Hepatocyte (in vitro differentiated cells): ENCODE measurements at regions not wholly inside any gene's neighbourhood (a gene's known extent, or its start where the extent isn't known, plus 50 kb on each side); places are given as distances from the start of the nearest gene placed in this dataset.

Experiments
- DNase-seq: peaks from one replicate; pipeline ENCODE4 v3.0.0-alpha.2; 2016; ENCODE audit warnings: low spot score
- H2AFZ ChIP-seq: fragments of 200-600 bp; sonication (generic); 2 replicates; pipeline ENCODE4 v1.6.0; 2016; ENCODE audit warnings: antibody characterized with exemption, mild to moderate bottlenecking
- H3K27ac ChIP-seq: fragments of 200-600 bp; sonication (generic); 2 replicates; pipeline ENCODE4 v1.5.1; 2016; ENCODE audit warnings: mild to moderate bottlenecking
- H3K27me3 ChIP-seq: fragments of 200-600 bp; sonication (generic); 2 replicates; pipeline ENCODE4 v1.6.1; 2016
- H3K36me3 ChIP-seq: fragments of 200-600 bp; sonication (generic); replicated peaks from 2 replicates; pipeline ENCODE4 v1.5.1; 2016; ENCODE audit warnings: low read depth; ENCODE audit not compliant: insufficient read depth
- H3K4me1 ChIP-seq: fragments of 200-600 bp; sonication (generic); 2 replicates; pipeline ENCODE4 v1.5.1; 2016; ENCODE audit warnings: mild to moderate bottlenecking, moderate library complexity; ENCODE audit not compliant: insufficient read depth
- H3K4me2 ChIP-seq: fragments of 200-600 bp; sonication (generic); 2 replicates; pipeline ENCODE4 v1.6.0; 2016
- H3K4me3 ChIP-seq: fragments of 200-600 bp; sonication (generic); 2 replicates; pipeline ENCODE4 v1.5.1; 2016; ENCODE audit warnings: mild to moderate bottlenecking
- H3K79me2 ChIP-seq: fragments of 200-600 bp; sonication (generic); 2 replicates; pipeline ENCODE4 v1.6.0; 2017; ENCODE audit warnings: mild to moderate bottlenecking
- H3K9me2 ChIP-seq: fragments of 200-600 bp; sonication (generic); replicated peaks from 2 replicates; pipeline ENCODE4 v1.6.0; 2017; ENCODE audit warnings: mild to moderate bottlenecking; ENCODE audit not compliant: insufficient read depth
- H3K9me3 ChIP-seq: fragments of 200-600 bp; sonication (generic); 2 replicates; pipeline ENCODE4 v1.5.1; 2016; ENCODE audit warnings: low read depth, mild to moderate bottlenecking
- H4K20me1 ChIP-seq: fragments of 200-600 bp; sonication (generic); 2 replicates; pipeline ENCODE4 v1.6.0; 2016; ENCODE audit warnings: mild to moderate bottlenecking; ENCODE audit not compliant: insufficient read depth, poor library complexity, severe bottlenecking
- CTCF ChIP-seq: fragments of 200-600 bp; sonication (generic); IDR thresholded peaks from 2 replicates; pipeline ENCODE4 v1.5.1; 2016; ENCODE audit warnings: antibody characterized with exemption, mild to moderate bottlenecking; ENCODE audit not compliant: poor library complexity
- EZH2 ChIP-seq: fragments of 200-600 bp; sonication (generic); IDR thresholded peaks from 2 replicates; pipeline ENCODE4 v1.6.1; 2016; ENCODE audit warnings: antibody characterized with exemption, mild to moderate bottlenecking, borderline replicate concordance
- EZH2phosphoT487 ChIP-seq: fragments of 200-600 bp; sonication (generic); IDR thresholded peaks from one replicate; pipeline ENCODE4 v1.6.1; 2018; ENCODE audit warnings: antibody characterized with exemption, mild to moderate bottlenecking, low read depth, moderate library complexity; ENCODE audit not compliant: unreplicated experiment, severe bottlenecking
- WGBS: methylation state at CpG from one replicate; pipeline ENCODE4 v1.1.6; 2016; ENCODE audit warnings: low lambda C conversion rate; ENCODE audit errors: missing lambda C conversion rate; 5-methylcytosine and 5-hydroxymethylcytosine counted together

DNA sequence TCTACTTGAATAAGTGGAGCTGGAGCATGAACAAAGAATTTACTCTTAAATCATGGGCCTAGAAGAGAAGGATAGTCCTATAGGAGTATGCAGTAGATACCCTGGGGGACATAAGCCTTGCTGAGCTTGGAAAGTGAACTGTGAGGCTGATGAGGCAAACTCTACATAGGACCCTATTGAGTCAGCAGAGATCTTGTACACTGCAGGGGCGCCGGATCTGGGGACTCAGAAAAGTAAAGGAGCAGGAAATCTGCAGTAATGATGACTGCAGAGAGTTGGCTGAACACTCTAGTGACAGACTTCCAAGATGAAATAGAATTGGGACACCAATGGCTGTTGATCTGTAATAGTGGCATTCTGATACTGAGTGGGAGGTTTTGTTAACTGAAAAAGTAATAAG is 543.7 kb downstream of the XIRP2 start:
- Histone ChIP-seq H4K20me1 (no peaks in the 10 kb centered on the region), H3K27me3 (no peaks in the 10 kb centered on the region), H3K9me2 (no peaks in the 10 kb centered on the region), H3K4me1 (no peaks in the 10 kb centered on the region), H3K27ac (no peak overlapping the region), H3K36me3 (no peaks in the 10 kb centered on the region), H3K79me2 (no peaks in the 10 kb centered on the region), H3K9me3 (no peaks in the 10 kb centered on the region), H2AFZ (no peak overlapping the region), H3K4me2 (no peak overlapping the region), H3K4me3 (no peak overlapping the region)
- no peak for DNase-seq
- 86% methylated on average over 2 of the region's 2 CpGs for WGBS
- TF ChIP-seq CTCF (no peak), EZH2phosphoT487 (no peak), EZH2 (no peak)

- TF ChIP-seq CTCF (no peak), EZH2 (no peak), EZH2phosphoT487 (no peak)
- Histone ChIP-seq H3K9me3 (no peaks in the 10 kb centered on the region), H3K4me1 (no peaks in the 10 kb centered on the region), H3K27ac (no peak overlapping the region), H3K27me3 (no peaks in the 10 kb centered on the region), H3K4me3 (no peak overlapping the region), H3K4me2 (no peak overlapping the region), H3K36me3 (no peaks in the 10 kb centered on the region), H2AFZ (no peak overlapping the region), H3K79me2 (no peaks in the 10 kb centered on the region), H4K20me1 (no peaks in the 10 kb centered on the region), H3K9me2 (no peaks in the 10 kb centered on the region)
- no peak for DNase-seq
Measured at GRCh38 chr2:167430447-167430846, 542.2 kb downstream of the XIRP2 start.

GRCh38 chr2:167424803-167425755 is 536.8 kb downstream of the XIRP2 start:
- TF ChIP-seq EZH2phosphoT487: no peak
- TF ChIP-seq CTCF: no peak
- TF ChIP-seq EZH2: no peak
- no peaks in the 10 kb centered on the region for H4K20me1 ChIP-seq
- no peaks in the 10 kb centered on the region for H3K9me2 ChIP-seq
- H3K27me3 ChIP-seq: no peaks in the 10 kb centered on the region
- no peak for DNase-seq
- H3K4me3 ChIP-seq: no peak overlapping the region
- H2AFZ ChIP-seq: no peak overlapping the region
- H3K36me3 ChIP-seq: no peaks in the 10 kb centered on the region
- no peaks in the 10 kb centered on the region for H3K4me1 ChIP-seq
- WGBS: 86% methylated on average over 8 of the region's 8 CpGs
- H3K79me2 ChIP-seq: no peaks in the 10 kb centered on the region
- H3K9me3 ChIP-seq: no peaks in the 10 kb centered on the region
- H3K27ac ChIP-seq: no peak overlapping the region
- H3K4me2 ChIP-seq: no peak overlapping the region

DNA sequence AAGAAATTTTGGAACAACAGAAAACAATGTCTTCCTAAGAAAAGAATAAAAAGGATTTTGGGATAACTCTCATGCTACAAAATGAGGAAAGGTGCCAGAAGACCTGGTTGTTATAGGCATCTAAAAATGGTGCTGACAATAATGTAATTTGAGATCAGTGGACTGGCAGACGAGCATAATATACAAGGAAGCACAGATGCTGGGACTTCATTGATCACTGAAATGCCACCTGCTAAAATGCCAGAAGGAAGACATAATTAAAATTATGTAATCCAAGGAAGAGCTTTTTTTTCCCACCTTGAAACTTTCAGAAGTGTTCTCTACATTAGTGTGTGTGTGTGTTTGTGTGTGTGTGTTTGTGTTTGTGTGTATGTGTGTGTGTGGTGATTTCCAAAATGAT is 535.9 kb downstream of the XIRP2 start:
- no peaks in the 10 kb centered on the region for H3K79me2 ChIP-seq
- DNase-seq: no peak
- no peak overlapping the region for H3K27ac ChIP-seq
- H3K4me3 ChIP-seq: no peak overlapping the region
- 44% methylated on average over 1 of the region's 1 CpG for WGBS
- H2AFZ ChIP-seq: no peak overlapping the region
- no peaks in the 10 kb centered on the region for H3K4me1 ChIP-seq
- TF ChIP-seq EZH2phosphoT487: no peak
- TF ChIP-seq CTCF: no peak
- no peak for TF ChIP-seq EZH2
- no peaks in the 10 kb centered on the region for H3K27me3 ChIP-seq
- no peak overlapping the region for H3K4me2 ChIP-seq
- H3K36me3 ChIP-seq: no peaks in the 10 kb centered on the region
- H3K9me2 ChIP-seq: no peaks in the 10 kb centered on the region
- H3K9me3 ChIP-seq: no peaks in the 10 kb centered on the region
- H4K20me1 ChIP-seq: no peaks in the 10 kb centered on the region
